H1 (cell line): ENCODE measurements at regions not wholly inside any gene's neighbourhood (a gene's known extent, or its start where the extent isn't known, plus 50 kb on each side); places are given as distances from the start of the nearest gene placed in this dataset.

Experiments
- EP300 ChIP-seq, 2 experiments: IDR thresholded peaks; 1 replicate in 1 of 2; 2 replicates in 1 of 2; pipeline ENCODE4 v1.6.1; 2011 to 2012; ENCODE audit warnings: low read depth in 2 of 2, low read length in 2 of 2, mild to moderate bottlenecking in 2 of 2, borderline replicate concordance in 1 of 2, inconsistent platforms in 1 of 2, moderate library complexity in 1 of 2
- SIX5 ChIP-seq: IDR thresholded peaks from 2 replicates; pipeline ENCODE4 v1.6.1; 2011; ENCODE audit warnings: mild to moderate bottlenecking, low read depth, low read length
- ZNF274 ChIP-seq: IDR thresholded peaks from 2 replicates; pipeline ENCODE4 v1.7.0; 2012; ENCODE audit warnings: low read length, borderline replicate concordance; ENCODE audit errors: extremely low read depth

GRCh38 chr3:102063572-102063971 lies 214.3 kb downstream of the NFKBIZ start (continued):
- TF ChIP-seq ZNF274 (no peak), EP300 (IDR thresholded peaks at IDR 0.05; ENCODE audit: borderline replicate concordance in 1 of 2, low read depth in 2 of 2, low read length in 2 of 2) (no peak), SIX5 (no peak)
